Myocyte (in vitro differentiated cells): ENCODE measurements at regions not wholly inside any gene's neighbourhood (a gene's known extent, or its start where the extent isn't known, plus 50 kb on each side); places are given as distances from the start of the nearest gene placed in this dataset.
"Not testable (repeated sequence)": the region's sequence is repeated elsewhere in the genome, so short reads cannot be mapped to it uniquely, and the experiment has no call there.

Experiments
- DNase-seq: peaks from one replicate; pipeline ENCODE4 v3.0.0-alpha.2; 2012; ENCODE audit warnings: low read depth

DNA sequence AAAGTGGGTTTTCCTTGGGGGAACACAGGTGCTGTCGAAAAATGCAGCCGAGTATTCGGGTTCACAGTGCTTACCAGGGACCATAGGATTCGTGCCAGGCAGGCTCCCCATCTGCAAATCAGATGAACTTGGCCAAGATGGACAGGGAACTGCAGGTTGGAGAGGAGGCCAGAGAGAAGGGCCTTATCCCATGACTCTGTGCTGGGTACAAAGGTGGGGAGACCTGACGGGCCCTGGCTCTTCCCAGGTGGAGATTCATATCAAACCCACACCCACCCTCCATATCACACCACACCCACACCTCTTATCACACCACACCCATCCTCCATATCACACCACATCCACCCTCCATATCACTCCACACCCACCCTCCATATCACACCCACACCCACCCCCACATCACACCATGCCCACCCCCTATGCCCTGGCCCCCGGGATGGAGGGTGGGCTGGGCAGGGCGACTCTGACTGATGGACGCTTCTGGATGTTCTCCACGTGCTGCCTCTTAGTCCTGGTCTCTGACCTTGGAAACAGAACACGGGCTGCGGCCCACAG is 319.7 kb downstream of the ADGRD1 start:
- DNase-seq = no peak

DNA sequence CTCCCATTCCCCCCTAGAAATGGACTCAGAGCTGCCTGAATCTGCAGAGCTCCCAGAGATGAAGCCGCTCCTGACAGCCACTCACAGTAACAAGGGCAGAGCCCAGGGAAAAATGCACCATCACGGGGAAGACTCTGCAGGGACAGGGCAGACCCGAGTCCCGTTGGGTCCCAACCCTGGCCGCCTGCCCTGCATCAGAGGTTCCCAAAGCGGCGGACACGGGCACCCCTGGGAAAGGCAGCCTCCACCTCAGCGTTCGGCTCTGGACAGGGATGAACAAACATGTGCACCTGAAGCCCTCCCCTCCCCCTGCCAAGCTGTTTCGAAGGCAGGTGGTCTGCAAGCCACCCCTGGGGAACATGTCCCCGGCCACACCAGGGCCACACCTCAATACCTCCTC is 320.4 kb downstream of the ADGRD1 start:
- DNase-seq = no peak

DNA sequence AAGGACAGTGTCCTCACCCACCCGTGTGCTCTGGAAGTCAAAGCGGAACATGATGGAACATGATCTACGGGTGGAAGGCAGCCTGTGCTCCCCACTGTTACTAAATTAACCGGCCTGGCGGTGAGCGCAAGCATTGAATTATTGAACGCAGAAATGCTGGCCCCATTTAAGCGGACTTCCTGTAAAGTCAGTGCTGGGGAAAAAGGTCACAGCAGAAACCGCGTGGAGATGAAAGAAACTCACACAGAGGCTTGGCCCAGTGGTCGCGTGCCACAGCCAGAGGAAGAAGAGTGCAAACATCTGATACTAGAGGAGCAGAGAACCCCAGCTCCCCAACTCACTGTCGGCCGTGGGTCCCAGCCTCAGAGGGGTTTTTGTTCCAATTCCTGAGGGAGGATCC is 321.2 kb downstream of the ADGRD1 start:
- DNase-seq = no peak

DNA sequence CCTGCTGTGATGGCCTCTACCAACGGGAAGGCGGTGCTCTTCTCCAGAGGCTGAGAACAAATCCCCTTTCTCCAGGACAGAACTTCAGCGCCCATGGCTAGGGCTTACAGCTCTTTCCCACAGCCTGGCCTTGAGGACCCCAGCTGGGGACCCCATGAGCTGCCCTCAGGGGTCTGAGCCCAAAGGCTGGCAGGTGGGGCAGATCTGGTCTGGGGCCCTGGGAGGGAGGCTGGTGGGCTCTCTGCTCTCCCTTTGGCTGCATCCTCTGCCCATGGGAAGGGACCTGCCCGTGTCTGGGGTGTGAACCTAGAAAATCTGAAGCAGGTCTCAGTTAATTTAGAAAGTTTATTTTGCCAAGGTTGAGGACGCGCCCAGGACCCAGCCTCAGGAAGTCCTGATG is 322.1 kb downstream of the ADGRD1 start:
- DNase-seq = no peak

DNA sequence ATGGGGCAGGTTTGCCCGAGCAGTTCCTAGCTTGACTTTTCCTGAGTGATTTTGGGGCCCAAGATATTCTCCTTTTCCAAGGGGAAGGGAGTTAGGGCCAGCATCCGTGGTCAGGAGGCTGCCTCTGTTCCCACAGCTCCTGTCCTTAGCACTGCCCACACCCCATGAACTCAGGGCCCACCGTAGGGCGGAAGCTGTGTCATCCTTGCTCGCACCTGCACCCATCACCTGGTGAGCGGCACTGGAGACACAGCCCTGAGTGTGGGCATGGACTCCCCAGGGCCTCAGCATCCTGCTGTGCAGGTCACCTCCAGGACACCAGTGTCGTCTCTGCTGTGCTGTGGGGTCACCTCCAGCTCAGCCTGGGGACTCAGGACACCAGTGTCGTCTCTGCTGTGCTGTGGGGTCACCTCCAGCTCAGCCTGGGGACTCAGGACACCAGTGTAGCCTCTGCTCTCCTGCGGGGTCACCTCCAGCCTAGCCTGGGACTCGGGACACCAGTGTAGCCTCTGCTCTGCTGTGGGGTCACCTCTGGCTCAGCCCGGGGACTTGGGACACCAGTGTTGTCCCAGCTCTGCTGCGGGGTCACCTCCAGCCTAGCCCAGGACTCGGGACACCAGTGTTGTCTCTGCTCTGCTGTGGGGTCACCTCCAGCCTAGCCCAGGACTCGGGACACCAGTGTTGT is 322.9 kb downstream of the ADGRD1 start:
- no peak for DNase-seq

DNA sequence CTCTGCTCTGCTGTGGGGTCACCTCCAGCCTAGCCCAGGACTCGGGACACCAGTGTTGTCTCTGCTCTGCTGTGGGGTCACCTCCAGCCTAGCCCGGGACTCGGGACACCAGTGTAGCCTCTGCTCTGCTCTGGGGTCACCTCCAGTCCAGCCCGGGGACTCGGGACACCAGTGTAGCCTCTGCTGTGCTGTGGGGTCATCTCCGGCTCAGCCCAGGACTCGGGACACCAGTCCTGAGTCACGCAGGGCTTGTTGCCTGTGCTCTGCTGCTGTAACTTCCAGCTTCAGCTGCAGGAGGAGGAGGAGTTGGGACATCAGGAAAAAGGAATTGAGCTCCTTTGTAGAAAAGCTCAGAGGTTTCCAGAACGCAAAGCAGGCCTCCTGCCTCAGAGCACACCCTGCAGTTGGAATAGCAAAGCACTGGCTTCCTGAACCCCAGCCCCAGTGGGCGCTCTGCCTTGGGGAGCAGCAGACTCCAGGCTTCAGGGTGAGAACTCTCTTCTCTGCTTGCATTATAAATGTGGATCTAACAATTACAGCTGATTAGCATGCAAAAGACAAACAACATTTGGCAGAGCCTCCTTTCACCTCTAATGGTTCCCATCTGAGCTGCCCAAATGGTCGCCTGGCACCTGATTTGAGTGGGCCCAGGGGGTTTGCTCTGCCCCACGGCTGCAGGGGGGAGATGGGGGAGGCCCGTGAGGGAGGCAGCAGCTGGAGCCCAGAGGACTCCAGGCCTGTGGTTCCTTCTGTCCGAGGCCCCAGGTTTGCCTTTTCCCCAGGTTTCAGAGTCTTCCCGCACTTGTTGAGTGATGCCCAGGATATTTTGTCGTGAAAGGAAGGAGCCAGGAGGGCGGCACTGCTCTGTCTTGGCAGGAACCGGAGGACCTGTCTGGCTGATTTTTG is 323.7 kb downstream of the ADGRD1 start:
- not testable (repeated sequence) for DNase-seq

DNA sequence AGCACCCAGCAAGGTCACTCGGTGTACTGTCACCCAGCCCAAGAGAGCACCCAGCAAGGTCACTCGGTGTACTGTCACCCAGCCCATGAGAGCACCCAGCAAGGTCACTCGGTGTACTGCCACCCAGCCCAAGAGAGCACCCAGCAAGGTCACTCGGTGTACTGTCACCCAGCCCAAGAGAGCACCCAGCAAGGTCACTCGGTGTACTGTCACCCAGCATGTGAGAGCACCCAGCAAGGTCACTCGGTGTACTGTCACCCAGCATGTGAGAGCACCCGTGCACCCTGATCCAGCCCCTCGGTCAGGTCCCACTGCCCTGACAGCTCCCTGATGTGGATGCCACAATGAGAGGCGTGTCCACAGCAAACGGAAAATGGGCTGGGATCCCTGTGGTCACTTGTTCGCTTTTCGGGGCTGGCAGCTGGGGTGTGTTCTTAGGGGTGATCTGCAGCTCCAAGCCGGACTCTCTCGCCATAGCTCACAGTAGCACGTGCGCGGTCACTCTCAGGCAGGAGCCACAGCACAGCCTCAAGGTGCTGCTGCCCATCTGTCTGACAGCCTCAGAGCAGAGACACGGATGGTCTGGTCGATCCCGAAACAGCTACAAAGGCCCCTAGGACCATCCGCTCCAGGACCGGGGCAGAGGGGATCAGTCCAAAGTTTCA is 324.9 kb downstream of the ADGRD1 start:
- not testable (repeated sequence) for DNase-seq

DNA sequence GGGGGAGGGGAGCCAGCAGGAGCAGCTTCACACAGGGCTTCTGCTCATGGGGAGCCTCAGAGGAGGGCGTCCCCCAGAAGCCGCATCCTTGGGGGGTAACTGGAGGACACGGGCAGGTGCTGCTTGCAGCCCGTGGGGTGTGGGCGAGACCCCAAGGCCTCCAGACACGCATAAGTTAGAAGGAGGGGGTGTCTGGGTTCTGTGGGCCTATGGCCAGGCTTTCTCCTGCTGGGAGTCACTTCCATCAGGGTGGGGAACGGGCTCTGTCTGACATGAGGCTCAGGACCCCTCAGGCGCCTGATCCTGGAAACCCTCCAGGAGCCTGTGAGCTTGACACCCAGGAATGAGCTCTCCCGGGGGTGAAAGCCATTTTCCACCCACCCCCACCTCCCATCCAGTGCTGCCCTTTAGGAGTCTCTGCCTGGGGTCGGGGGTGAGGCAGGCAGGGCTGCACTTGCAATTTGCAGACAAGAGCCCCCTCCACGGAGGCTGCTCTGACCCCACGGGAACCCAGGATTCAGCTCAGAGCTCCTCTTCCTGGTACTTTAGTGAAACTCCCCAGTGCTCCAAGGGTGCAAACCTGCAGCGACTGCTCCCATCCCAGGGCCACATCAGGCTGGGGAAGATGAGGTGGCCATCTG is 325.7 kb downstream of the ADGRD1 start:
- DNase-seq = no peak

DNA sequence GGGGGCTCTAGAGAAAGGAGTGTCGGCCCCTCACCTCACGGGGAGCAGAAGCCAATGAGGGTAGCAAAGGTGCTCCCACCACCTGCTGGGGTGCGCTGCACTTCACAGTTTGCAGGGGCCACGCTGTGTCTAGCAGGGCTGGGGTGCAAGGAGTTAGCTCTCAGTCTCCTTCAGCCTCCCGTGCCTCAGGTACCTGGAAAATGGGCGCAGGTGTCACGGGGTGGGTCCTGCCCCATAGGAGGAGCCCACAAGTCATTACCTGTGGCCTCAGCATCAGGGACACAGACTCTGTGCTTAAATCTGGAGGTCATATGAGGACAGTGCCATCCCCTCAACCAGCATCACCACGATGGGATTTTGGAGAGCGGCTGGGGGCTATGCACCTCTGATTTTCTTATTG is 326.7 kb downstream of the ADGRD1 start:
- no peak for DNase-seq

DNA sequence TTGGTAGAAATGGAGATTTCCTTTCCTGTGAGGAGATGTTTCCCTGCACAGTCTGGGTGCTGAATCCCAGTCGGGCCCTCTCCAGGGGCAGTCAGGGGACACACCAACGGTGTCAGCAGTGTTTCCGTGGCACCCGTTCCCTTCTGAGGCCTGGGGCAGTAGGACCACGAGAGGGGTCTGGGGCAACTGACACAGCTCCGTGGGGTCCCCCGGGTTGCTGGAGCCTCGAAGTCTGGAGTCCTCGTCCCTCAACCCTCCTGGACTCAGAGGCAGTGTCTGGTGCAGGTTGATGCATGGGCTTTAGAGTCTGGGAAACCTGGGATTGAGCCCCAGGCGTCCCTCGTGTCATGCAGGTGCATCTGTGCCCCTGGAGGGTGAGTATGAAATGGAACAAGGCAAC is 327.3 kb downstream of the ADGRD1 start:
- DNase-seq = no peak

DNA sequence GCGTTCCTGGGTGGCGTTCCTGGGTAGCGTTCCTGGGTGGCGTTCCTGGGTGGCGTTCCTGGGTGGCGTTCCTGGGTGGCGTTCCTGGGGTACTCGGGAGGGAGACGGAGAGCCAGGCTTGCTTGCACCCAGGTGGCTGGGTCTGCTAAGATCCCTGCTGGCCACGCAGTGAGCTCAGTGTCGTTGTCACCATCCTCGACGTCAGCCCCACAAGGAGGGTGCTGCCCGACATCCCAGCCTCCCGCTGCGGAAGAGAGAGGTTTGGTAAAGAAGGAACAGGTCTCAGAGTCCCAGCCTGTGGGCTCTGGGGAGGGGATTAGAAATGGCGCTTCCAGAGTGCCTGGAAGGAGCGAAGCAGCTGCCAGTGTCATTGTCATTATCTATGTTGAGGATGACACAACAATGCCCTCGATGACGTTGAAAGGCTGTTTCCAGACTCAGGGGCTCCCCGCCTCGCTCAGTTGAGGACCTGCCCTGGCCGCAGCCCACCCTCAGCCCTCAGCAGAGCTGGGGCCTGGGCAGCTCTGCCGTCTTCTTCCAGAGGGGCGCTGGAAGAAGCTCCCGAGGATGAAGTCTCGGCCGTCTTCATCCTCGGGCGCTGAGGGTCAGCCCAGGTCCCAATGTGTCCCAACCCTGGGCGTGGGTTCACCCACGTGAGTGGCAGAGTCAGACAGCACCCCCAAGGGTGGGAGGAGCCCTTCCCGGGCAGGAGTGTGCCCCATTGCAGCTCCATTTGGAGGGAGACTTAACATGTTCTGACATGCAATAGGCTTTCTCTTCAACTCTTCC is 328.8 kb downstream of the ADGRD1 start:
- DNase-seq = no peak

DNA sequence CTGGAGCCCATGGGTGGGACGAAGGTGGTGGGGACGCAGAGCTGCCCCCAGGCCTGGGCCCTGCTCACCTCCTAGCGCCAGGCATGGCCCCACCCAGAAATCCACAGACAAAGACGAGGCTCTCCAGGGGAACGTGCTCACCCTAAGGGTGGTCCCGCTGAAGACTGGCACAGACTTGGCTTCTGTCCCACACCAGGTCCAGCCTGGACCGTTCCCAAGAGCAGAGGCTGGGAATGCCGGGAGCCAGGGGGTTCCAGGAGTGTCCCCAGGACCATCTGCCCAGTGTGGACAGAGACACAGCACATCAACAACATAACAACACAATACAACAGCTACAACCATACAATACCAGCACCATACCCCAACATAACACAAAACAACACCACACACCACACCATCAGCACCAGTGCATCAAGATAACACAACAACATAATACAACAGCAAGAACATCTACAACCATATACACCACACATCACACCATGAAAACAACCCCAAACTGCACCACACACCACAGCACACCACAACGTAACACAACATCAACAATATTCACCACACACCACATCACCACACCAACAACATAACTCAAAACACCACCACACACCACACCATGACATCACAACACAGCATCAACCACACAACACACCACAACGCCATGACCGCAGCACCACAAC is 329.6 kb downstream of the ADGRD1 start:
- no peak for DNase-seq

DNA sequence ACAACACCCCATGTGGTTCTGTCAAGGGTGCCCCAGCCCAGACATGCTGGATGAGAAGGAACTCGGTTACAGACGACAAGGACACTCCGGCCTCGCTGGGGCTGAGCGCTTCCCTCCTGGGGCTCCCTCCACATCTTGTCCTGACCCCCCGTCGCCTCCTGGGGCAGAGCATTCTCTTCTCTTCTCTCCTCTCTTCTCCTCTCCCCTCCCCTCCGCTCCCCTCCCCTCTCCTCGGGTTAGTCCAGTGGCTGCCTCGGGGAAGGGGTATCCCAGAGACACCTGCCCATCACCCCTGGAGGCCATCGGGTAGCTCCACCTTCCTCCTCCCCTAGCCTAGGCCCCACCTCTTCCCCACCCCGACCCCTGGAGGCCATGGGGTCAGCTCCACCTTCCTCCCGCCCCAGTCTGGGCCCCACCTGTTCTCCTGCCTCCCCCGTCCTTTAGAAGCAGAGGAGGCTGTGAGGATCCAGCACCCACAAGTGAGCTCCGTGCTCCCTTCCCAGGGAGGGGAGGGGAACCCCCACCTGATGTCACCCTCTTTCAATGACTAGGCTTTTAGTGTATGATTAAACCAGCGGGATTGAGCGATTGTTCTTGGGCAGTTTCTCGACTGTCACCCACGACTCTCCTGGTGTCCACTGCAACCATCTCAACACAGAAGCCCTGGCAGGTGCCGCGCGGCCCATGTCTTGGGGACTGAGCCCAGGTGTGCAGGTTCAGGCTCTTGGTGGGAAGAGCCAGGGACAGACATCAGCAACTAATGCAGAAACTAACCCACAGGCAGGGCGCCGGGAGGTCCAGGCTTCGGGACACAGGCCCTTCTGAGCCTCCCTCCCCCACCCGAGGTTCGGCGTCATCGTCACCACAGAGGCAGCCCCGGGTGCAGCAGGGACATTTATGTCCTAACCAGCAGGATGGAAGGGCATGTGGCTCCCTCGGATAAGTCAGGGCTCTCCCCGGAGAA is 330.4 kb downstream of the ADGRD1 start:
- not testable (repeated sequence) for DNase-seq

DNA sequence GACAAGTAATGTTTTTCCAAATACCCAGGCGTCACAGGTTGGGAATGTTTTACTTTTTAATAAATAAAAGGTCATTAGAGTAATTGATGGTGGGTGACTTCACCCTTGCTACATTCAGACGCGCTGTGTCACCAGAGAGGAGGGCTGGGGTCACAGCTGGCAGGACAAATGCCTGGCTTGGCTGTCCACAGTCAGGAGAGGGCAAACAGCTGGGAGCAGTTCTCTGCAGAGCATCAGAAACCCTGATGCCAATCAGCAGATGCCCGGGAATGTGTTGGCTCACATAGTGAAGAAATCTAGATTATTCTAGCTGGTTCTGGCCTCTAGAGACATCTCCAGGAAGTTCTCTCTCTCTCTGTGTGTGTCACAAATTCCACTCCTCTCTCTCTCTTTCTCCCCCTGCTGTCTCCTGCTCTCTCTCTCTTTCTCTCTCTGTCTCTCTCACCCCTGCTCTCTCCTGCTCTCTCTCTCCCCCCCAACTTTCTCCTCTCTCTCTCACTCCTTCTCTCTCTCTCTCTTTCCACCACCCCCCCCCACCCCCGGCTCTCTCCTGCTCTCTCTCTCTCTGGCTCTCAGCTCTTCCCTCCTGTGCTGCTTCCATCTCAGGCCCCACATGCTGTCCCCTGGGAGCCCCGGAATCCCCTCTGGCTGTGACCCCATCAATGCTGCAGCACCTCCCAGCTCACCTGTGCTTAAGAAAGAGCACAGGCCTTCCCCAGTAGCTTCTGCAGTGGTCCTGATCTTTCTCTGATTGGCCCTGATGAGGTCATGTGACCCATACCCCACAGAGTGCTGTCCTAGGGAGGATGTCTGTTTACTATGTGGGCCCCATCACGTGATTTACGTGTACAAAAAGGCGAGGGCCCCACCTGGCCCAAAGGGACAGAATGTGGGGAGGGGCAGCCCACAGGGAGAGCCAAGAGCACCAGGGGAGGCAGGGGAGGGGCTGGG is 331.5 kb downstream of the ADGRD1 start:
- not testable (repeated sequence) for DNase-seq

DNA sequence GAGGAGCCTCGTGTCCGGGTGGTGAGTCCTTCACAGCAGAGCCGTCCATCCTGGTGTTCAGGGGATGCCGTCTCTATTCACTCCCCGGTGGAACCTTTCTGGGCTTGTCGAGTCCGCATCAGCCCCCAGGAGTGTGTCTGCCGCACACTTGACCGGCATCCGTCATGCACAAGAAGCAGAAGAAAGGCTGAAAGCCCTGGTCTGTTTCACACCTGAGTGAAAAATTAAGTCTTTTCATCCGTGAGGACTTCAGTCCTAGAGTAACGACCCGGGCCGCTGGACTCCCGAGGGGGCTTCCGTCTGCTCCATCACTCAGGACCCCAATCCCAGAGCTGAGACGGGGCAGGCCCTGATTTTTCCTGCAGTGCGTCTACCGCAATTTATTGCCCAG is 332.2 kb downstream of the ADGRD1 start:
- not testable (repeated sequence) for DNase-seq

DNA sequence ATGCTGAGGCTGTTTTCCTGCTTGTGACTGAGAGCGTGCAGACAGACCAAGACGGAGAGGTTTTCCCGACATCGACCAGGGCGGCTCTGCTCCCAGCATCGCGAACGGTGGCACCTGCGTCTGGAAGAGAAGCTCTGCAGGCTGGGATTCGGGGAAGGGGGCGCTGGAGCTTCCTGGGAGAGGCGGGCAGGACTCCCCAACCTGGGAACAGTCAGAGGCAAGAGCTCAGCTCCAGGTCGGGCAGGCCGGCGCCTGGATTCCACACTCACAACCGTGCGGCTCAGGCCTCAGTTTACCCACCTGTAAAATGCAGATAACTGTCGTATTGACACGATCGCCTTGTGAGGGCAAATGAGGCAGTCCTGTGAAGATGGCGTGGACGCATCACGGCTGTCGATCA is 332.6 kb downstream of the ADGRD1 start:
- DNase-seq = not testable (repeated sequence)
